ENCODE measurements at regions not wholly inside any gene's neighbourhood (a gene's known extent, or its start where the extent isn't known, plus 50 kb on each side); places are given as distances from the start of the nearest gene placed in this dataset.
"Not testable (repeated sequence)": the region's sequence is repeated elsewhere in the genome, so short reads cannot be mapped to it uniquely, and the experiment has no call there.

GRCh38 chr7:32765649-32766251, 125.8 kb downstream of the KBTBD2 start:
- H3K4me1 ChIP-seq: peaks cover 0 to 14% of the 10 kb centered on the region in 2 donors
- not testable (repeated sequence) for H3K27me3 ChIP-seq; H3K9me3 ChIP-seq; H3K36me3 ChIP-seq; H3K4me3 ChIP-seq; DNase-seq (ENCODE audit: low spot score); H3K27ac ChIP-seq
- peak; percentile 29 to 63 for TF ChIP-seq CTCF (IDR thresholded peaks at IDR 0.05)

GRCh38 chr7:32765185-32765584, 126.4 kb downstream of the KBTBD2 start:
- H3K4me1 ChIP-seq: peaks cover 0 to 14% of the 10 kb centered on the region in 2 donors
- TF ChIP-seq CTCF (IDR thresholded peaks at IDR 0.05): no peak
- H3K27ac ChIP-seq: no peak overlapping the region

GRCh38 chr7:32762925-32763293, 128.7 kb downstream of the KBTBD2 start:
- TF ChIP-seq CTCF (IDR thresholded peaks at IDR 0.05): no peak
- Histone ChIP-seq H3K4me3 (no peak overlapping the region), H3K36me3 (no peaks in the 10 kb centered on the region), H3K4me1 (peaks cover 0 to 11% of the 10 kb centered on the region in 2 donors), H3K9me3 (no peaks in the 10 kb centered on the region), H3K27me3 (no peaks in the 10 kb centered on the region), H3K27ac (no peak overlapping the region)
- DNase-seq (ENCODE audit: low spot score): no peak

More at GRCh38 chr7:32765185-32765584, 126.4 kb downstream of the KBTBD2 start:
- Histone ChIP-seq H3K36me3 (no peaks in the 10 kb centered on the region), H3K27me3 (no peaks in the 10 kb centered on the region), H3K4me3 (no peak overlapping the region), H3K9me3 (no peaks in the 10 kb centered on the region)
- no peak for DNase-seq (ENCODE audit: low spot score)

GRCh38 chr7:32762206-32762924, 129.2 kb downstream of the KBTBD2 start:
- H3K27ac ChIP-seq; H3K4me3 ChIP-seq; H3K36me3 ChIP-seq; DNase-seq (ENCODE audit: low spot score); H3K9me3 ChIP-seq; H3K27me3 ChIP-seq: not testable (repeated sequence)
- H3K4me1 ChIP-seq: peaks cover 0 to 11% of the 10 kb centered on the region in 2 donors

GRCh38 chr7:32761451-32762205, 129.9 kb downstream of the KBTBD2 start:
- DNase-seq (ENCODE audit: low spot score): no peak
- Histone ChIP-seq H3K27me3 (no peaks in the 10 kb centered on the region), H3K4me3 (no peak overlapping the region), H3K4me1 (peaks cover 0 to 11% of the 10 kb centered on the region in 2 donors), H3K27ac (peak overlapping the region in 1 of 2 donors; percentile 47), H3K36me3 (no peaks in the 10 kb centered on the region), H3K9me3 (no peaks in the 10 kb centered on the region)
- TF ChIP-seq CTCF (IDR thresholded peaks at IDR 0.05): no peak

GRCh38 chr7:32760755-32761154, 130.8 kb downstream of the KBTBD2 start:
- peak overlapping the region in 1 of 2 donors; percentile 47 for H3K27ac ChIP-seq
- not testable (repeated sequence) for H3K36me3 ChIP-seq; DNase-seq (ENCODE audit: low spot score); H3K27me3 ChIP-seq; H3K4me3 ChIP-seq; H3K9me3 ChIP-seq
- peaks cover 0 to 11% of the 10 kb centered on the region in 2 donors for H3K4me1 ChIP-seq

- DNase-seq (ENCODE audit: low spot score); H3K36me3 ChIP-seq; H3K27me3 ChIP-seq; H3K9me3 ChIP-seq; H3K27ac ChIP-seq; H3K4me3 ChIP-seq: not testable (repeated sequence)
- peaks cover 0 to 11% of the 10 kb centered on the region in 2 donors for H3K4me1 ChIP-seq
These were observed 131.7 kb downstream of the KBTBD2 start for GRCh38 chr7:32759859-32760258.

GRCh38 chr7:32753872-32754271, 137.7 kb downstream of the KBTBD2 start:
- H3K36me3 ChIP-seq; H3K27me3 ChIP-seq; H3K4me1 ChIP-seq; H3K9me3 ChIP-seq; H3K4me3 ChIP-seq; H3K27ac ChIP-seq; DNase-seq (ENCODE audit: low spot score): not testable (repeated sequence)

- H3K4me1 ChIP-seq; H3K27ac ChIP-seq; H3K9me3 ChIP-seq; H3K4me3 ChIP-seq; DNase-seq (ENCODE audit: low spot score); H3K36me3 ChIP-seq; H3K27me3 ChIP-seq: not testable (repeated sequence)
These were observed 143.2 kb downstream of the KBTBD2 start for GRCh38 chr7:32748337-32748736.

- H3K27ac ChIP-seq; H3K4me3 ChIP-seq; DNase-seq (ENCODE audit: low spot score); H3K4me1 ChIP-seq; H3K9me3 ChIP-seq; H3K36me3 ChIP-seq; H3K27me3 ChIP-seq: not testable (repeated sequence)
These were observed 144.0 kb downstream of the KBTBD2 start for GRCh38 chr7:32747443-32748148.

Data from right atrium auricular region (tissue), 2 donors.